OCI-LY7 (cell line): ENCODE measurements at regions not wholly inside any gene's neighbourhood (a gene's known extent, or its start where the extent isn't known, plus 50 kb on each side); places are given as distances from the start of the nearest gene placed in this dataset.

Experiments used
- BruUV-seq: library from RNA; stranded (reverse); fragments of 400-500 nt; replicated peaks from 2 replicates; lab custom pipeline; 2021; lab: Mats Ljungman, UMichigan
- CTCF ChIA-PET: fragments of 300-600 bp; sonication (Branson Sonifier 250); formaldehyde crosslinking; loops from one replicate; lab custom pipeline; 2022; ENCODE audit warnings: antibody characterized with exemption; ENCODE audit not compliant: unreplicated experiment; lab: Charles Lee
- POLR2A ChIA-PET: fragments of 300-600 bp; sonication (Branson Sonifier 250); formaldehyde crosslinking; loops from one replicate; lab custom pipeline; 2022; ENCODE audit warnings: antibody characterized with exemption; lab: Charles Lee
- DNase-seq: peaks from one replicate; pipeline ENCODE4 v3.0.0-alpha.2; 2015; ENCODE audit warnings: low spot score
- H2AFZ ChIP-seq: fragments of 200-600 bp; sonication (generic), shearing (Covaris generic); 2 replicates; pipeline ENCODE4 v1.6.1; 2014; ENCODE audit warnings: mild to moderate bottlenecking, antibody characterized with exemption, low read length, moderate library complexity
- H3K27ac ChIP-seq: fragments of 200-600 bp; sonication (generic); 2 replicates; pipeline ENCODE4 v1.5.1; 2014; ENCODE audit warnings: mixed run types, low read depth, mild to moderate bottlenecking, moderate library complexity, low read length, inconsistent platforms; ENCODE audit not compliant: poor library complexity, severe bottlenecking
- H3K36me3 ChIP-seq: fragments of 200-600 bp; sonication (generic); 2 replicates; pipeline ENCODE4 v1.6.1; 2014; ENCODE audit warnings: mild to moderate bottlenecking, antibody characterized with exemption, low read length, moderate library complexity, mixed read lengths; ENCODE audit not compliant: insufficient read depth
- H3K4me1 ChIP-seq: fragments of 200-600 bp; sonication (generic); 2 replicates; pipeline ENCODE4 v1.5.1; 2014; ENCODE audit warnings: mild to moderate bottlenecking, low read length; ENCODE audit not compliant: insufficient read depth, poor library complexity, severe bottlenecking
- H3K4me2 ChIP-seq: fragments of 200-600 bp; sonication (generic); 2 replicates; pipeline ENCODE4 v1.6.1; 2014; ENCODE audit warnings: mild to moderate bottlenecking, low read length
- H3K4me3 ChIP-seq: fragments of 200-600 bp; sonication (generic); 2 replicates; pipeline ENCODE4 v1.5.1; 2014; ENCODE audit warnings: mild to moderate bottlenecking, low read depth, low read length; ENCODE audit not compliant: poor library complexity, severe bottlenecking
- H3K79me2 ChIP-seq: fragments of 200-600 bp; sonication (generic); 2 replicates; pipeline ENCODE4 v1.6.1; 2016; ENCODE audit warnings: low read depth, mild to moderate bottlenecking, low read length, moderate library complexity, mixed read lengths; ENCODE audit not compliant: insufficient read depth
- H3K9me2 ChIP-seq: fragments of 200-600 bp; sonication (generic); 2 replicates; pipeline ENCODE4 v1.6.1; 2016; ENCODE audit warnings: mild to moderate bottlenecking, low read length, mixed read lengths; ENCODE audit not compliant: insufficient read depth
- H3K9me3 ChIP-seq: fragments of 200-600 bp; sonication (generic); 2 replicates; pipeline ENCODE4 v1.6.1; 2014; ENCODE audit warnings: mild to moderate bottlenecking, mixed run types, low read length, mixed read lengths
- H4K20me1 ChIP-seq: fragments of 200-600 bp; sonication (generic); 2 replicates; pipeline ENCODE4 v1.6.1; 2014; ENCODE audit warnings: mild to moderate bottlenecking, antibody characterized with exemption, low read length, moderate library complexity, mixed read lengths; ENCODE audit not compliant: insufficient read depth
- EZH2phosphoT487 ChIP-seq: fragments of 200-600 bp; sonication (generic); IDR thresholded peaks from 2 replicates; pipeline ENCODE4 v1.6.1; 2018; ENCODE audit warnings: low read depth, borderline replicate concordance, mild to moderate bottlenecking, mixed run types, antibody characterized with exemption, low read length, moderate library complexity, mixed read lengths
- intact Hi-C: fragments of 100-400 bp; cut with micrococcal nuclease; formaldehyde crosslinking; loops from one replicate; pipeline ENCODE4 v1.10.0; 2022; ENCODE audit not compliant: unreplicated experiment
- TF ChIP-seq, protein P1 (sequence below): fragments of 200-600 bp; sonication (generic); conservative IDR thresholded peaks from 2 replicates; pipeline ENCODE4 v1.5.1; 2014; ENCODE audit warnings: mild to moderate bottlenecking, antibody characterized with exemption, low read length, moderate library complexity, mixed read lengths

- intact Hi-C loops = no loop called here
- Histone ChIP-seq H3K4me3 (no peak overlapping the region), H4K20me1 (no peaks in the 10 kb centered on the region), H3K27ac (no peak overlapping the region), H3K4me1 (no peaks in the 10 kb centered on the region), H3K36me3 (no peaks in the 10 kb centered on the region), H3K9me3 (no peaks in the 10 kb centered on the region), H3K4me2 (no peak overlapping the region), H3K79me2 (no peaks in the 10 kb centered on the region), H3K9me2 (no peaks in the 10 kb centered on the region), H2AFZ (no peak overlapping the region)
- no TSS peak for BruUV-seq
- ChIA-PET POLR2A (no interaction called here), CTCF (no interaction called here)
- no peak for DNase-seq
- TF ChIP-seq EZH2phosphoT487 = no peak
- TF ChIP-seq, protein P1, sequence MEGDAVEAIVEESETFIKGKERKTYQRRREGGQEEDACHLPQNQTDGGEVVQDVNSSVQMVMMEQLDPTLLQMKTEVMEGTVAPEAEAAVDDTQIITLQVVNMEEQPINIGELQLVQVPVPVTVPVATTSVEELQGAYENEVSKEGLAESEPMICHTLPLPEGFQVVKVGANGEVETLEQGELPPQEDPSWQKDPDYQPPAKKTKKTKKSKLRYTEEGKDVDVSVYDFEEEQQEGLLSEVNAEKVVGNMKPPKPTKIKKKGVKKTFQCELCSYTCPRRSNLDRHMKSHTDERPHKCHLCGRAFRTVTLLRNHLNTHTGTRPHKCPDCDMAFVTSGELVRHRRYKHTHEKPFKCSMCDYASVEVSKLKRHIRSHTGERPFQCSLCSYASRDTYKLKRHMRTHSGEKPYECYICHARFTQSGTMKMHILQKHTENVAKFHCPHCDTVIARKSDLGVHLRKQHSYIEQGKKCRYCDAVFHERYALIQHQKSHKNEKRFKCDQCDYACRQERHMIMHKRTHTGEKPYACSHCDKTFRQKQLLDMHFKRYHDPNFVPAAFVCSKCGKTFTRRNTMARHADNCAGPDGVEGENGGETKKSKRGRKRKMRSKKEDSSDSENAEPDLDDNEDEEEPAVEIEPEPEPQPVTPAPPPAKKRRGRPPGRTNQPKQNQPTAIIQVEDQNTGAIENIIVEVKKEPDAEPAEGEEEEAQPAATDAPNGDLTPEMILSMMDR = no peak
Observed at GRCh38 chr7:125547505-125547904, 617.9 kb upstream of the POT1 start.

DNA sequence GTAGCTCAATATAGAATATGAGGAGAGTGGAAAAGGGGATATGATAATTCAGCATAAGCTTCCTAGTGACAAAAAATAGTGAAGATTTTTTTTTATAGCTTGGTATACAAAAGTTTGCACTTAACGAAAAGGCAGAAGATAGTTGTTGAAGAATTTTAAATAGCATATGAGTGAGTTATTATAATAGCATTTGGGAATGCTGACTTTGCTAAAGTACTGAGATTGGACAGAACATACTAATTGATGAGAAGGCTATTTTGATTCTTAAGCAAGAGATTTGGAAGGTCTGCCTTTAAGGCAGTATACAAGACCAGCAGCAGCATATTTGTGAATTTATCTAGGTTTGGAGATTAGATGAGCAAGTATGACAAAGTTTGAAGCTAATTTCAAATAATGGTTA is 600.9 kb upstream of the POT1 start:
- POLR2A ChIA-PET = interaction anchor here (0.6 to 0.7 kb wide), 2 partner anchors 46 to 616 kb away, joined by 3 to 8 read pairs; no protein-coding TSS in a partner anchor
- intact Hi-C loops = no loop called here
- H3K9me2 ChIP-seq = no peaks in the 10 kb centered on the region
- H3K36me3 ChIP-seq = no peaks in the 10 kb centered on the region
- H3K4me3 ChIP-seq = no peak overlapping the region
- CTCF ChIA-PET = no interaction called here
- no TSS peak for BruUV-seq
- H3K4me1 ChIP-seq = no peaks in the 10 kb centered on the region
- TF ChIP-seq EZH2phosphoT487 = no peak
- TF ChIP-seq, protein P1 = no peak
- H3K9me3 ChIP-seq = no peaks in the 10 kb centered on the region
- no peak overlapping the region for H3K27ac ChIP-seq
- no peaks in the 10 kb centered on the region for H3K79me2 ChIP-seq
- no peak for DNase-seq
- no peak overlapping the region for H2AFZ ChIP-seq
- no peak overlapping the region for H3K4me2 ChIP-seq
- no peaks in the 10 kb centered on the region for H4K20me1 ChIP-seq

DNA sequence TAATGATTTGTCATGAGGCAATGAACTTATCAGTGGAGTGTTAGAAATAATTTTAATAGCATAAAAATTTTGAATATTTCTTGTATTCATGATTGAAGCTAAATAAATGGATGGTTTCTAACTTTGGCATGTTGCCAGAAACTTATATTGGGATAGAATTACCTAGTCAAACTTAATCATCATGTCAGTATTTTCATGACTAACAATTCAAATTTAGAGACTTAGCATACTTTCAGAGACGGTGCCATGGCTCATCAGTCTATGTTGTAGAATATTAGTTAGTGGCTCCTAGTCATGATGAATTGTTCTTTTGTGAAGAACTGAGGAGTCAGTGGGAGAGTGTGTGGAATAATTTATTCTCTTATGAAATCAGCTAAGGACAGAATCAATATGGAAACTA is 599.6 kb upstream of the POT1 start:
- POLR2A ChIA-PET = no interaction called here
- Histone ChIP-seq H4K20me1 (no peaks in the 10 kb centered on the region), H3K4me1 (no peaks in the 10 kb centered on the region), H3K4me2 (no peak overlapping the region), H3K27ac (no peak overlapping the region), H3K79me2 (no peaks in the 10 kb centered on the region), H2AFZ (no peak overlapping the region), H3K9me3 (no peaks in the 10 kb centered on the region), H3K9me2 (no peaks in the 10 kb centered on the region), H3K4me3 (no peak overlapping the region), H3K36me3 (no peaks in the 10 kb centered on the region)
- CTCF ChIA-PET = no interaction called here
- BruUV-seq = no TSS peak
- DNase-seq = no peak
- intact Hi-C loops = no loop called here
- TF ChIP-seq EZH2phosphoT487 = no peak
- TF ChIP-seq, protein P1 = no peak
